ENCODE measurements at regions not wholly inside any gene's neighbourhood (a gene's known extent, or its start where the extent isn't known, plus 50 kb on each side); places are given as distances from the start of the nearest gene placed in this dataset.

DNA sequence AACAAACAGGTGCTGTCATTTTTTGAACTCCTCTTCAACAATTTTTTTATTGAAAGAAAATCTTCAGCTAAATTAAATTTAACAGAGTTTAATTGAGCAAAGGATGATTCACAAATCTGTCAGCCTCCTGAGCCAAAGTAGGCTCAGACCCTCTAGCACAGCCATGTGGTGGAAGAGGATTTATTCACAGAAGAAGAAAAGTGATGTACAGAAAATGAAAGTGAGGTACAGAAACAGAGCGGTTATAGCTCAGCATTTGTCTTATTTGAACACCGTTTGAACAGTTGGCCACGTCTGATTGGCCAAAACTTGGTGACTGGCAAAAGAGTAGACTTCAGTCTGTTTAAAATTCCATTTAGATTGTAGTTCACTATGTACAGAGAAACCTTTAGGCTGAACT lies 217.3 kb downstream of the SPANXN1 start:
- Histone ChIP-seq H3K9me3 (no peaks in the 10 kb centered on the region), H3K4me3 (no peak overlapping the region), H3K27me3 (peaks cover 0 to 2% (median 0%) of the 10 kb centered on the region in 4 donors), H3K36me3 (no peaks in the 10 kb centered on the region), H3K4me1 (no peaks in the 10 kb centered on the region), H3K27ac (no peak overlapping the region)
- DNase-seq (no peak), FAIRE-seq (no peak), ATAC-seq (no peak)
- TF ChIP-seq, protein P1, sequence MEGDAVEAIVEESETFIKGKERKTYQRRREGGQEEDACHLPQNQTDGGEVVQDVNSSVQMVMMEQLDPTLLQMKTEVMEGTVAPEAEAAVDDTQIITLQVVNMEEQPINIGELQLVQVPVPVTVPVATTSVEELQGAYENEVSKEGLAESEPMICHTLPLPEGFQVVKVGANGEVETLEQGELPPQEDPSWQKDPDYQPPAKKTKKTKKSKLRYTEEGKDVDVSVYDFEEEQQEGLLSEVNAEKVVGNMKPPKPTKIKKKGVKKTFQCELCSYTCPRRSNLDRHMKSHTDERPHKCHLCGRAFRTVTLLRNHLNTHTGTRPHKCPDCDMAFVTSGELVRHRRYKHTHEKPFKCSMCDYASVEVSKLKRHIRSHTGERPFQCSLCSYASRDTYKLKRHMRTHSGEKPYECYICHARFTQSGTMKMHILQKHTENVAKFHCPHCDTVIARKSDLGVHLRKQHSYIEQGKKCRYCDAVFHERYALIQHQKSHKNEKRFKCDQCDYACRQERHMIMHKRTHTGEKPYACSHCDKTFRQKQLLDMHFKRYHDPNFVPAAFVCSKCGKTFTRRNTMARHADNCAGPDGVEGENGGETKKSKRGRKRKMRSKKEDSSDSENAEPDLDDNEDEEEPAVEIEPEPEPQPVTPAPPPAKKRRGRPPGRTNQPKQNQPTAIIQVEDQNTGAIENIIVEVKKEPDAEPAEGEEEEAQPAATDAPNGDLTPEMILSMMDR (IDR thresholded peaks at IDR 0.05) = no peak
- WGBS, 2 donors = 54 to 67% methylated on average over 3 of the region's 3 CpGs
- intact Hi-C loops (cut with DNase I) = no loop called here

DNA sequence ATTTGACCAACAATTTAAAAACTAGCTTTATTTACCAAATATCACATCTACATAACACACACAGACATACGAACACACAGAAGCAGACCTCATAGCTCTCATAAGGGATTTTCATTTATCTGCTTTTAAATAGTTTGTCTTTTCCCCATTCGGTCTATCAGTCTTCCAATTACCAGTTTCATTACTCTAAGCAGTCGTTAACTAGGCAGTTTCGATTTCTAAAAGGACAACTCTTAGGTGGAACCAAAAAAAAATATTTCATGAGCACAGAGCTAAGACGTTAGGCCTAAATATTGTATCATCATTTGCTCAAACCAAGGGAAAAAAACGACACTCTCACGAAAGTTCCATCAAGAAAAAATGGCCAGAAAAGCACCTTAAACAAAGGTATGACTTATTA lies 228.4 kb downstream of the SPANXN1 start:
- Histone ChIP-seq H3K27me3 (peaks cover 0 to 3% (median 0%) of the 10 kb centered on the region in 4 donors), H3K4me1 (no peaks in the 10 kb centered on the region), H3K27ac (no peak overlapping the region), H3K4me3 (no peak overlapping the region), H3K36me3 (no peaks in the 10 kb centered on the region), H3K9me3 (no peaks in the 10 kb centered on the region)
- WGBS, 2 donors = 52 to 58% methylated on average over 7 of the region's 7 CpGs
- FAIRE-seq = no peak
- no peak for ATAC-seq
- intact Hi-C loops (cut with DNase I) = no loop called here
- DNase-seq = no peak
- TF ChIP-seq, protein P1 (IDR thresholded peaks at IDR 0.05) = no peak

DNA sequence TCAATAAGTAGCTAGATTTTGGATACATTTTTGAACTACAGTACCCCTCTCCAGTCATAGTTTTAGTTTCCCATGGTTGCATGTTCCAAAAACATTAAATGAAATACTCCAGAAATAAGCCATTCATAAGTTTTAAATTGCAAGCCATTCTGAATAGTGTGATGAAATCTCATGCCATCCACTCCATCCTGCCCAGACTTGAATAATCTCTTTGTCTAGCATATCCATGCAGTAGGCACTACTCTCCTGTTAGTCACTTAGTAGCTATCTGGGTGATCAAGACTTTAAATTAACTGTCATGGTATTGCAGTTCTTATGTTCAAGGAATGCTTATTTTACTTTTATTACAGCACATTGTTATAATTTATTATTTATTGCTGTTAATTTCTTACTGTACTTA lies 237.4 kb downstream of the SPANXN1 start:
- Histone ChIP-seq H3K4me3 (no peak overlapping the region), H3K27ac (no peak overlapping the region), H3K27me3 (no peaks in the 10 kb centered on the region), H3K36me3 (no peaks in the 10 kb centered on the region), H3K4me1 (no peaks in the 10 kb centered on the region), H3K9me3 (no peaks in the 10 kb centered on the region)
- FAIRE-seq = peak; percentile 39
- TF ChIP-seq, protein P1 (IDR thresholded peaks at IDR 0.05) = no peak
- no peak for ATAC-seq
- DNase-seq = no peak
- intact Hi-C loops (cut with DNase I) = no loop called here

DNA sequence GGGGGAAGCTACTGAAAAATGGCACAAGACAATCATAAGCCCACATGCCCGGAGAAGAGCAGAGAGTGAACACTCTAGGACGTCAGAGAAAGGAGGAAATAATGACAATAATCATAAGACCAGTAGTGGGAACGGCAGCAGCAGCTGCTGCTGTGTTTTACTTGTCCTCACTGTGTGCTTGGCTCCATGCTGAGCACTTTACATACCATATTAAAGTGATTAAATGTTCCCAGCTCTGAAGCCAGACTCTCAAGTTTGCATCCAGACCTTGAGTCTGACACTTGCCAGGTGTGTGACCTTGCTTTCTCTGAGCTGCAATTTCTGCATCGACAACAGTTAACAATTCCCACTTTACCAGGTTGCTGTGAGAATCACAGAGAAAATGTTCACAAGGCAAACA lies 255.4 kb downstream of the SPANXN1 start:
- H3K27me3 ChIP-seq = no peaks in the 10 kb centered on the region
- H3K4me3 ChIP-seq = no peak overlapping the region
- intact Hi-C loops (cut with DNase I) = no loop called here
- no peaks in the 10 kb centered on the region for H3K36me3 ChIP-seq
- DNase-seq (no peak), FAIRE-seq (no peak), ATAC-seq (no peak)
- WGBS, 2 donors = 17 to 31% methylated on average over 4 of the region's 4 CpGs
- TF ChIP-seq, protein P1 (IDR thresholded peaks at IDR 0.05) = no peak
- H3K27ac ChIP-seq = no peak overlapping the region
- H3K4me1 ChIP-seq = no peaks in the 10 kb centered on the region
- H3K9me3 ChIP-seq = no peaks in the 10 kb centered on the region

DNA sequence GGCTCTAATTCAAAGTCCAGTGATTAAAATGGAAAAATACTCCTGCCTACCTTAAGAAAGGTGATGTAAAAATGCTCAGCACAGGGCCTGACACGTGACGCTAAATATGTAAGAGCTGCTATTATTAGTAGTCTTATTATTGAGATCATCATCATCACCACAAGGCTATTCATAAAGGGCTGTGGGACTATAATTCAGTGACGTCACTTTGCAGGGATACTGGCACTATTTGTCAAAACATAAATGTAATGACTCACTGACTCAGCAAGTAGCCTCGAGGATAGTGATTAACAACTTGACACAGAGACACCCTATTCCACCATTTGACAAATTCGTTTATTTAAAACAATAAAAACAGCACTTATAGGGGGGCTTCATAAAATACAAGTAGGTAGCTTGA lies 258.9 kb downstream of the SPANXN1 start:
- no peak for ATAC-seq
- intact Hi-C loops (cut with DNase I) = no loop called here
- H3K36me3 ChIP-seq = no peaks in the 10 kb centered on the region
- 50 to 57% methylated on average over 5 of the region's 5 CpGs for WGBS, 2 donors
- TF ChIP-seq, protein P1 (IDR thresholded peaks at IDR 0.05) = no peak
- no peaks in the 10 kb centered on the region for H3K27me3 ChIP-seq
- FAIRE-seq = no peak
- H3K4me3 ChIP-seq = no peak overlapping the region
- H3K27ac ChIP-seq = no peak overlapping the region
- H3K4me1 ChIP-seq = no peaks in the 10 kb centered on the region
- H3K9me3 ChIP-seq = no peaks in the 10 kb centered on the region
- no peak for DNase-seq

Data from pancreas (tissue), 10 donors.